HepG2 (cell line): ENCODE measurements at regions not wholly inside any gene's neighbourhood (a gene's known extent, or its start where the extent isn't known, plus 50 kb on each side); places are given as distances from the start of the nearest gene placed in this dataset.

Source experiments
- CBFB ChIP-seq: sonication (generic); formaldehyde crosslinking; IDR thresholded peaks from 2 replicates; pipeline ENCODE4 v1.4.0; 2020; ENCODE audit warnings: missing genetic modification reagents
- CBX2 ChIP-seq, 2 experiments: fragments of 200-600 bp in 1 of 2; sonication (generic); formaldehyde crosslinking in 1 of 2; IDR thresholded peaks; 2 replicates each; pipeline versions ENCODE4 v1.7.0 to v1.8.1; 2018 to 2022; ENCODE audit warnings: low read depth in 2 of 2, low read length in 1 of 2, mild to moderate bottlenecking in 1 of 2, missing genetic modification reagents in 1 of 2
- DMAP1 ChIP-seq: IDR thresholded peaks from 2 replicates; pipeline ENCODE4 v1.6.1; 2016
- FOXK2 ChIP-seq: fragments of 450-650 bp; IDR thresholded peaks from 2 replicates; pipeline ENCODE4 v1.6.1; 2016
- HMG20A ChIP-seq: IDR thresholded peaks from 2 replicates; pipeline ENCODE4 v1.6.1; 2016; ENCODE audit warnings: borderline replicate concordance
- MIER2 ChIP-seq: IDR thresholded peaks from 2 replicates; pipeline ENCODE4 v1.6.1; 2016; ENCODE audit warnings: missing biosample characterization, missing genetic modification reagents
- MIXL1 ChIP-seq: IDR thresholded peaks from 2 replicates; pipeline ENCODE4 v1.6.1; 2016
- NFYB ChIP-seq: sonication (generic); formaldehyde crosslinking; IDR thresholded peaks from 2 replicates; pipeline ENCODE4 v1.4.0; 2020; ENCODE audit warnings: missing genetic modification reagents
- RFXAP ChIP-seq: sonication (generic); formaldehyde crosslinking; IDR thresholded peaks from 2 replicates; pipeline ENCODE4 v1.4.0; 2020; ENCODE audit warnings: missing genetic modification reagents, borderline replicate concordance
- TBX2 ChIP-seq: sonication (generic); formaldehyde crosslinking; IDR thresholded peaks from 2 replicates; pipeline ENCODE4 v1.5.0; 2020; ENCODE audit warnings: missing genetic modification reagents, mild to moderate bottlenecking, borderline replicate concordance
- ZFP36L2 ChIP-seq: sonication (generic); formaldehyde crosslinking; IDR thresholded peaks from 2 replicates; pipeline ENCODE4 v1.4.0; 2020; ENCODE audit warnings: missing genetic modification reagents
- ZNF530 ChIP-seq: sonication (generic); formaldehyde crosslinking; IDR thresholded peaks from 2 replicates; pipeline ENCODE4 v1.5.0; 2020; ENCODE audit warnings: low read depth, mild to moderate bottlenecking, missing genetic modification reagents
- ZNF589 ChIP-seq: sonication (generic); formaldehyde crosslinking; conservative IDR thresholded peaks from 2 replicates; pipeline ENCODE4 v1.8.0; 2022; ENCODE audit warnings: mild to moderate bottlenecking, moderate library complexity, missing genetic modification reagents
- ZNF619 ChIP-seq: sonication (generic); formaldehyde crosslinking; IDR thresholded peaks from 2 replicates; pipeline ENCODE4 v1.4.0; 2020; ENCODE audit warnings: mild to moderate bottlenecking, missing genetic modification reagents
- ZNF841 ChIP-seq: sonication (generic); formaldehyde crosslinking; IDR thresholded peaks from 2 replicates; pipeline ENCODE4 v1.8.1; 2023; ENCODE audit warnings: missing genetic modification reagents, borderline replicate concordance
- TF ChIP-seq, protein P1 (sequence below): sonication (generic); formaldehyde crosslinking; conservative IDR thresholded peaks from 2 replicates; pipeline ENCODE4 v1.4.0; 2020; ENCODE audit warnings: missing genetic modification reagents
- TF ChIP-seq, protein P2 (sequence below): sonication (generic); formaldehyde crosslinking; IDR thresholded peaks from 2 replicates; pipeline ENCODE4 v1.4.0; 2020; ENCODE audit warnings: missing genetic modification reagents, mild to moderate bottlenecking, borderline replicate concordance
- TF ChIP-seq, protein P3 (sequence below): fragments of 450-650 bp; IDR thresholded peaks from 2 replicates; pipeline ENCODE4 v1.6.1; 2017
- TF ChIP-seq, protein P4 (sequence below): sonication (generic); formaldehyde crosslinking; IDR thresholded peaks from 2 replicates; pipeline ENCODE4 v1.4.0; 2020; ENCODE audit warnings: missing genetic modification reagents
- TF ChIP-seq, protein P5 (sequence below): IDR thresholded peaks from 2 replicates; pipeline ENCODE4 v1.6.1; 2012; ENCODE audit warnings: low read depth, low read length, improper control_type of control experiment

DNA sequence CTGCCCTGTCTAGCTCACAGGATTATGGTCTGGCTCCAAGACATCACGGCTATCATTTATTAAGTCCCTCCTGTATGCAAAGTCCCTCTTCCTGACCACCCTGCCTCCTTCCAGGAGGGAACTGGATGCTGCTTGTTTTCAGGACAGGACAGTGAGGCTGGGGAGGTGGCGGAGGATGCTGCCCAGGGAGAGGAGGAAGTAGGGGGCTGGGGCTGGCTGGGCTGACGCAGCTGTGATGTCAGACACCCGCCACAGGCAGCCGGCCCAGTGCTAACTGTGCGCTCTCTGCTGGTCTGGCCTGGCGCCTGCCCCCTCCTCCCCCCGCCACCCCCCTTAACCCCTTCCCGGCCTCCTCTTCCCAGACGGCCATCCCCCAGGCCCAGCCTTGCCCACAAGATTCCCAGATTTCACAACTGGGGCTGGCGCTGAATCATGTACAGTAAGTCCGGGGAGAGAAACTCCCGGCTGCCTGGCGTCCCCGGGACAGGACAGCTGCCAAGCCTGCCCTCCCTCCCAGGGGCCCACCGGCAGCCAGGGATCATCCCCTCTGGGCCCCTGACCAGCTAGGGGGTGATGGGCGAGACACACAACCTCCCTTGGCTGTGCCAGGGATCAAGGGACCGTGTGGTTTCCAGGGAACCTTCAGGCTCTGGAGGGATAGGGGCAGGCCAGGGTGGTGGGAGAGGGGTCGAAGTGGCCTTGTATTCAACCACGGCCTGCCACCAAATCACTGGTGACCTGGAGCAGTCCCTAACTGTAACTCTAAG is 118.1 kb downstream of the CEBPB start (continued):
- TF ChIP-seq, protein P1, sequence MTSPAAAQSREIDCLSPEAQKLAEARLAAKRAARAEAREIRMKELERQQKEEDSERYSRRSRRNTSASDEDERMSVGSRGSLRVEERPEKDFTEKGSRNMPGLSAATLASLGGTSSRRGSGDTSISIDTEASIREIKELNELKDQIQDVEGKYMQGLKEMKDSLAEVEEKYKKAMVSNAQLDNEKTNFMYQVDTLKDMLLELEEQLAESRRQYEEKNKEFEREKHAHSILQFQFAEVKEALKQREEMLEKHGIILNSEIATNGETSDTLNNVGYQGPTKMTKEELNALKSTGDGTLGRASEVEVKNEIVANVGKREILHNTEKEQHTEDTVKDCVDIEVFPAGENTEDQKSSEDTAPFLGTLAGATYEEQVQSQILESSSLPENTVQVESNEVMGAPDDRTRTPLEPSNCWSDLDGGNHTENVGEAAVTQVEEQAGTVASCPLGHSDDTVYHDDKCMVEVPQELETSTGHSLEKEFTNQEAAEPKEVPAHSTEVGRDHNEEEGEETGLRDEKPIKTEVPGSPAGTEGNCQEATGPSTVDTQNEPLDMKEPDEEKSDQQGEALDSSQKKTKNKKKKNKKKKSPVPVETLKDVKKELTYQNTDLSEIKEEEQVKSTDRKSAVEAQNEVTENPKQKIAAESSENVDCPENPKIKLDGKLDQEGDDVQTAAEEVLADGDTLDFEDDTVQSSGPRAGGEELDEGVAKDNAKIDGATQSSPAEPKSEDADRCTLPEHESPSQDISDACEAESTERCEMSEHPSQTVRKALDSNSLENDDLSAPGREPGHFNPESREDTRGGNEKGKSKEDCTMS (CRISPR knock-in tag), result no peak
- TF ChIP-seq MIXL1 (CRISPR knock-in tag), result no peak; the same call in 1 of the 2 replicates
- TF ChIP-seq CBX2 (IDR thresholded peaks at IDR 0.05; ENCODE audit: low read depth, low read length), result no peak
- 0 out of 2 replicates have a peak, but pooled peaks have one; percentile 63 for TF ChIP-seq CBX2 (CRISPR knock-in tag; IDR thresholded peaks at IDR 0.05; ENCODE audit: low read depth)
- 0 out of 2 replicates have a peak, but pooled peaks have one; percentile 36 for TF ChIP-seq ZFP36L2 (CRISPR knock-in tag)
- TF ChIP-seq, protein P2, sequence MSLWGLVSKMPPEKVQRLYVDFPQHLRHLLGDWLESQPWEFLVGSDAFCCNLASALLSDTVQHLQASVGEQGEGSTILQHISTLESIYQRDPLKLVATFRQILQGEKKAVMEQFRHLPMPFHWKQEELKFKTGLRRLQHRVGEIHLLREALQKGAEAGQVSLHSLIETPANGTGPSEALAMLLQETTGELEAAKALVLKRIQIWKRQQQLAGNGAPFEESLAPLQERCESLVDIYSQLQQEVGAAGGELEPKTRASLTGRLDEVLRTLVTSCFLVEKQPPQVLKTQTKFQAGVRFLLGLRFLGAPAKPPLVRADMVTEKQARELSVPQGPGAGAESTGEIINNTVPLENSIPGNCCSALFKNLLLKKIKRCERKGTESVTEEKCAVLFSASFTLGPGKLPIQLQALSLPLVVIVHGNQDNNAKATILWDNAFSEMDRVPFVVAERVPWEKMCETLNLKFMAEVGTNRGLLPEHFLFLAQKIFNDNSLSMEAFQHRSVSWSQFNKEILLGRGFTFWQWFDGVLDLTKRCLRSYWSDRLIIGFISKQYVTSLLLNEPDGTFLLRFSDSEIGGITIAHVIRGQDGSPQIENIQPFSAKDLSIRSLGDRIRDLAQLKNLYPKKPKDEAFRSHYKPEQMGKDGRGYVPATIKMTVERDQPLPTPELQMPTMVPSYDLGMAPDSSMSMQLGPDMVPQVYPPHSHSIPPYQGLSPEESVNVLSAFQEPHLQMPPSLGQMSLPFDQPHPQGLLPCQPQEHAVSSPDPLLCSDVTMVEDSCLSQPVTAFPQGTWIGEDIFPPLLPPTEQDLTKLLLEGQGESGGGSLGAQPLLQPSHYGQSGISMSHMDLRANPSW (CRISPR knock-in tag), result no peak
- TF ChIP-seq, protein P3, sequence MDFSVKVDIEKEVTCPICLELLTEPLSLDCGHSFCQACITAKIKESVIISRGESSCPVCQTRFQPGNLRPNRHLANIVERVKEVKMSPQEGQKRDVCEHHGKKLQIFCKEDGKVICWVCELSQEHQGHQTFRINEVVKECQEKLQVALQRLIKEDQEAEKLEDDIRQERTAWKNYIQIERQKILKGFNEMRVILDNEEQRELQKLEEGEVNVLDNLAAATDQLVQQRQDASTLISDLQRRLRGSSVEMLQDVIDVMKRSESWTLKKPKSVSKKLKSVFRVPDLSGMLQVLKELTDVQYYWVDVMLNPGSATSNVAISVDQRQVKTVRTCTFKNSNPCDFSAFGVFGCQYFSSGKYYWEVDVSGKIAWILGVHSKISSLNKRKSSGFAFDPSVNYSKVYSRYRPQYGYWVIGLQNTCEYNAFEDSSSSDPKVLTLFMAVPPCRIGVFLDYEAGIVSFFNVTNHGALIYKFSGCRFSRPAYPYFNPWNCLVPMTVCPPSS, result no peak
- TF ChIP-seq, protein P4, sequence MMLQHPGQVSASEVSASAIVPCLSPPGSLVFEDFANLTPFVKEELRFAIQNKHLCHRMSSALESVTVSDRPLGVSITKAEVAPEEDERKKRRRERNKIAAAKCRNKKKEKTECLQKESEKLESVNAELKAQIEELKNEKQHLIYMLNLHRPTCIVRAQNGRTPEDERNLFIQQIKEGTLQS, result peak; percentile 49
- no peak for TF ChIP-seq NFYB
- TF ChIP-seq CBFB (CRISPR knock-in tag), result peak; percentile 58; the same call in 1 of the 2 replicates
- no peak for TF ChIP-seq RFXAP (CRISPR knock-in tag)
- TF ChIP-seq, protein P5, sequence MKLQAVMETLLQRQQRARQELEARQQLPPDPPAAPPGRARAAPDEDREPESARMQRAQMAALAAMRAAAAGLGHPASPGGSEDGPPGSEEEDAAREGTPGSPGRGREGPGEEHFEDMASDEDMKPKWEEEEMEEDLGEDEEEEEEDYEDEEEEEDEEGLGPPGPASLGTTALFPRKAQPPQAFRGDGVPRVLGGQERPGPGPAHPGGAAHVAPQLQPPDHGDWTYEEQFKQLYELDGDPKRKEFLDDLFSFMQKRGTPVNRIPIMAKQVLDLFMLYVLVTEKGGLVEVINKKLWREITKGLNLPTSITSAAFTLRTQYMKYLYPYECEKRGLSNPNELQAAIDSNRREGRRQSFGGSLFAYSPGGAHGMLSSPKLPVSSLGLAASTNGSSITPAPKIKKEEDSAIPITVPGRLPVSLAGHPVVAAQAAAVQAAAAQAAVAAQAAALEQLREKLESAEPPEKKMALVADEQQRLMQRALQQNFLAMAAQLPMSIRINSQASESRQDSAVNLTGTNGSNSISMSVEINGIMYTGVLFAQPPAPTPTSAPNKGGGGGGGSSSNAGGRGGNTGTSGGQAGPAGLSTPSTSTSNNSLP, result peak; percentile 1; the same call in 1 of the 2 replicates
- no peak for TF ChIP-seq DMAP1 (CRISPR knock-in tag)
- peak; percentile 91 for TF ChIP-seq ZNF589
- TF ChIP-seq ZNF530, result no peak
- TF ChIP-seq TBX2 (CRISPR knock-in tag), result peak; percentile 76
- TF ChIP-seq MIER2 (CRISPR knock-in tag), result no peak; the same call in 1 of the 2 replicates
- peak; percentile 83 for TF ChIP-seq HMG20A (CRISPR knock-in tag)
- TF ChIP-seq ZNF841 (CRISPR knock-in tag), result no peak; the same call in 1 of the 2 replicates
- no peak for TF ChIP-seq FOXK2
- TF ChIP-seq ZNF619 (CRISPR knock-in tag), result peak; percentile 5; the same call in 1 of the 2 replicates
